Stimulated activated CD4-positive, alpha-beta T cell treated with anti-CD3 and anti-CD28 coated beads, TNF-alpha, amount 100 ng/mL, for 48 hours (primary cell): ENCODE measurements at regions not wholly inside any gene's neighbourhood (a gene's known extent, or its start where the extent isn't known, plus 50 kb on each side); places are given as distances from the start of the nearest gene placed in this dataset.
"Not testable (repeated sequence)": the region's sequence is repeated elsewhere in the genome, so short reads cannot be mapped to it uniquely, and the experiment has no call there.

Experiments
- DNase-seq, 3 donors: peaks; one replicate each; pipeline ENCODE4 v3.0.0-alpha.2; 2020; ENCODE audit warnings: low read depth in 3 of 3

GRCh38 chr4:135065366-135065765 lies 863.8 kb upstream of the PABPC4L start:
- no peak for DNase-seq

- no peak for DNase-seq
These were observed 848.6 kb upstream of the PABPC4L start for GRCh38 chr4:135050086-135050717.

GRCh38 chr4:135032670-135033069 lies 831.1 kb upstream of the PABPC4L start:
- DNase-seq, result no peak

GRCh38 chr4:135015771-135016170 lies 814.2 kb upstream of the PABPC4L start:
- no peak for DNase-seq

GRCh38 chr4:135007400-135007799 lies 805.8 kb upstream of the PABPC4L start:
- DNase-seq, result no peak

GRCh38 chr4:134999169-134999568 lies 797.6 kb upstream of the PABPC4L start:
- no peak for DNase-seq

- DNase-seq, result no peak
These were observed 760.4 kb upstream of the PABPC4L start for GRCh38 chr4:134961963-134962362.

GRCh38 chr4:134958862-134959261 lies 757.3 kb upstream of the PABPC4L start:
- no peak for DNase-seq

- no peak for DNase-seq
These were observed 753.5 kb upstream of the PABPC4L start for GRCh38 chr4:134955059-134955458.

- DNase-seq, result no peak
These were observed 751.2 kb upstream of the PABPC4L start for GRCh38 chr4:134952775-134953174.

- DNase-seq, result no peak
These were observed 750.7 kb upstream of the PABPC4L start for GRCh38 chr4:134952305-134952704.

GRCh38 chr4:134948110-134948642 lies 746.6 kb upstream of the PABPC4L start:
- DNase-seq, result no peak

- DNase-seq, result no peak
These were observed 742.5 kb upstream of the PABPC4L start for GRCh38 chr4:134944115-134944514.

- no peak for DNase-seq
These were observed 734.4 kb upstream of the PABPC4L start for GRCh38 chr4:134936014-134936413.

GRCh38 chr4:134935320-134935719 lies 733.7 kb upstream of the PABPC4L start:
- DNase-seq, result no peak

- DNase-seq, result no peak
These were observed 732.6 kb upstream of the PABPC4L start for GRCh38 chr4:134934036-134934808.

- DNase-seq, result no peak
These were observed 713.8 kb upstream of the PABPC4L start for GRCh38 chr4:134915355-134915754.

- DNase-seq, result not testable (repeated sequence)
These were observed 712.7 kb upstream of the PABPC4L start for GRCh38 chr4:134914250-134914649.

- DNase-seq, result no peak
These were observed 710.4 kb upstream of the PABPC4L start for GRCh38 chr4:134911941-134912340.

- DNase-seq, result no peak
These were observed 704.9 kb upstream of the PABPC4L start for GRCh38 chr4:134906404-134907023.

- DNase-seq, result no peak
These were observed 703.5 kb upstream of the PABPC4L start for GRCh38 chr4:134905061-134905460.

GRCh38 chr4:134888156-134888555 lies 686.6 kb upstream of the PABPC4L start:
- DNase-seq, result no peak

GRCh38 chr4:134885436-134885835 lies 683.8 kb upstream of the PABPC4L start:
- no peak for DNase-seq
